DMS53 treated with DMSO at 0.1 percent for 48 hours (cell line): ENCODE measurements at regions not wholly inside any gene's neighbourhood (a gene's known extent, or its start where the extent isn't known, plus 50 kb on each side); places are given as distances from the start of the nearest gene placed in this dataset.

ENCODE experiments used
- DNase-seq: peaks from one replicate; lab custom pipeline; 2025; ENCODE audit not compliant: unreplicated experiment; lab: John Stamatoyannopoulos, UW

DNA sequence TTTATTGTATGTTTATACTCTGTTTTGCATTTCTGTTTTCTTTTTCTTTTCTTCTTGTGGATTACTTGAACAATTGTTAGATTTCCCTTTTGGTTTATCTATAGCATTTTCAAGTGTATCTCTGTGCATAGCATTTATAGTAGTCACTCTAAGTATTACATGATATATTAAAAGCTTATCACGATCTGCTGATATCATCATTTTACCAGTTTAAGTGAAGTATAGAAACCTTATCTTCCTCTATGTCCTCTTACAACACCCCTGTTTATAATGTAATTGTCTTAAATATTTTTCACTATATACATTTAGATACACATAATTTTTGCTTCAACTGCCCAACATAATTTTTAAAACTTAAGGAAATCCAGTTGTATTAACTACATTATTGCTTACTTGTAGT lies 513.9 kb upstream of the CELF2 start:
- DNase-seq, result no peak

DNA sequence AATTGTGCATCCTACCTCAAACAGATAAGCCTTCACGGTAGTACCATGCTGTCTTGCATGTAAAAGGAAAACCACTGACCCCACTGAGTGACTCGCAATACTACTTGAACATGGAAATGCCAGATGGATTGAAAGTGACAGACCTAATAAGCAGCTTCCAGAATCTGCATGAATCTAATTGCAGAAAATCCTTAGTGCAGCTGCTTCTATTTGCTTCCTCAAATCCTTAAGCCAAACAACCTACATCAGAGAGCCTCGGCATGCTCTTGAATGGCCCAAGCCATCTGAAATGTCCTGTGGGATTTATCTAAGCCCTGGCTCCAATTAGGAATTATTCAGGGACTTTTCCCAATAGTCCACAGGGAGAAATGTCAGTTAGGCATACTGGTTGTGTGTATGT lies 509.5 kb upstream of the CELF2 start:
- no peak for DNase-seq

DNA sequence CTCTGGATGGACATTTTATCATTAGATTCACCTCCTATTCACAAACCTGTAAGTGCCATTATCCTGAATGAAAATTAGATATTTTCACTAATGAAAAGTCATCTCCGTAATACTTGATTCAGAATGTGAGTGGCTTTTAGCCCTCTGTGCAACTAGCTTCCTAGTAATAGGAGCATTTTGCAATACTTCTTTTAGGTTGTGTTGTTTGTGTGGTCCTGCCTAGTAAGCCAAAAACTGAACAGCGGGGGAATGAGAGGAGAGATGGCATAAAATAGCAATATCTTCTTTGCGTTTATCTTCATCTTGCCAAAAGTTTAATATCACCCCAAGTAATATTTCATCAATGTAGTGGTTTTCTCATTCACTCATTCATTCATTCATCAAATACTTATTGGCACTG lies 507.5 kb upstream of the CELF2 start:
- no peak for DNase-seq

DNA sequence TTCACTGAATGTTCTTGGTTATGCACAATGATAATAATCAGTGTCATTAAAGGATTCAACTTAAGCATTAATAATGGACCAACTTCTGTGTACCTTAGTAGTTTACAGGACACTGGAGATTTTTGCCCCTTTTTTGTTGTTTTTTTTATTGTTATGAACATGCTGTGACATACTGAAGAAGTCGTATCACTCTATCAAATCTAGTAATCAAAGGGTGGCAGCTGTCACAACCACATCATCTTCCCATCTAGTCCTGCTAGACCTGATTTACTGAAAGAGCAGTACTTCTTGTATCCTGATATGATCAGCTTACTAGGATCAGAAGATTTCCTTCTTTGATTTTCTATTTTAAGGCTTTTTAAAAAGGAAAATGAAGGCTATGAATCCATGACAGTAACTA lies 504.6 kb upstream of the CELF2 start:
- DNase-seq, result no peak

DNA sequence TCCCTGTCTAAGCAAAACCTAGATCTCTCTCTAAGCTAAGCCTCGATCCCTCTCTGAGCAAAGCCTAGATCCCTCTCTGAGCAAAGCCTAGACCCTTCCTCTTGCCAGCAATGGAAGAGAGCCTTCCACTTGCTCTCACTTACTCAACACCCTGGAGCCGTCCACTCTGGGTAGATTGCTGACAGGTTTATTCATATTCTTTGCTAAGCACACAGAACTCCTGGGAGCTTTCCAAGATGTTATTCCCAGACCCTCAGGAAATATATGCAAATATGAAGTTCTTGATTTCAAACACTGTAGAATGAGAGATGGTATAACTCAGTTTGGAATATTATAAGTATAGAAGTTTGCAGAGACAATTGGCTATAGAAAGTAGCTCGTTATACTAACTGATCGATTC lies 503.8 kb upstream of the CELF2 start:
- no peak for DNase-seq

DNA sequence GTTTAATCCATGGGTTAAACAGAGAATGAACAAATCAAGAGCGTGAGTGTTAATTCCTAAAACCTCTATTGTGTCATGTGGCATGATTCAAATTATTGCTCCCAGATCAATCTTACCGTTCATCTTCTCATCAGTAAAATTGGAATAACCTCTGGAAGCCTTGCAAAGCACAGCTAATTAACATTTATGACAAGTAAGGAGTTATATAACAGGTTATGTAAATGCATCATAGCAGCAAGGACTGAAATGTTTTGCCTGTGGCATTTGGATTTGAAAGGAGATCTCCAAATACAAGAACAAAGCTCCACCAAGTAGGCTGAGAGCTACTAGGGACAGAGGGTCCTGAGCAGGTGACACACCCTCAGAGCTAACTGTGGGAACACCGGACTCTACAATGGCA lies 502.9 kb upstream of the CELF2 start:
- DNase-seq, result no peak

DNA sequence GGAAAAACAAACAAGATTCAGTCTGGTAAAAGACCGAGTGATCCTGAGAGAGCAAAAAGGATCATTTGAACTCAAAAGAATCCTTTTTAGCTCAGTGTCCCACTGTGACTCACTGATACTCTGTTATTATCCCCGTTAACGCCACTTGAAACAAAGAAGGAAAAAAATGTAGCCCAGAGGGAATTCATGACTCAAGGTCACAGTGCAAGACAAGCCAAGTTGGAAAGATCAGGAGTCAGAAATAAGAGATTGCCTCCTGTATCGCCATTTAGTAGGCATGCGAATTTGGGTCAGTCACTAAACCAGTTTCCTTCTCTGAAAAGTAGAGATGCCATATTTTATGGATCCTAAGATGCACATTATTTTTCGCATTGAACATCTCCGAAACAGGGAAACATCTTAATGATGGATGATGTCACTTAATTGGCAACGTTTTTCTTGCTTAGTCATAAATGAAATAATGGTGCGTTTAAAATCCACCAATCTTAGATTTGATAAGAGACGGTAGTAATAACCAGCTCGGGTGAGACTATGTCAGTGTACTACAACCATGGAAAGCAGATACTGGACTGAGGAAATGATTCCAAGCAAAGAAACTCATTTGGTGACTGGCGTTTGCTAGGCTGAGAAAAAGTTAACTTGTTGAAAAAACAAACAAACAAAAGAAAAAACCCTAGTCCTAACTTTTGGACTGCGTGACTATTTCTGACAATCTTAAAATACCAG lies 502.0 kb upstream of the CELF2 start:
- no peak for DNase-seq

DNA sequence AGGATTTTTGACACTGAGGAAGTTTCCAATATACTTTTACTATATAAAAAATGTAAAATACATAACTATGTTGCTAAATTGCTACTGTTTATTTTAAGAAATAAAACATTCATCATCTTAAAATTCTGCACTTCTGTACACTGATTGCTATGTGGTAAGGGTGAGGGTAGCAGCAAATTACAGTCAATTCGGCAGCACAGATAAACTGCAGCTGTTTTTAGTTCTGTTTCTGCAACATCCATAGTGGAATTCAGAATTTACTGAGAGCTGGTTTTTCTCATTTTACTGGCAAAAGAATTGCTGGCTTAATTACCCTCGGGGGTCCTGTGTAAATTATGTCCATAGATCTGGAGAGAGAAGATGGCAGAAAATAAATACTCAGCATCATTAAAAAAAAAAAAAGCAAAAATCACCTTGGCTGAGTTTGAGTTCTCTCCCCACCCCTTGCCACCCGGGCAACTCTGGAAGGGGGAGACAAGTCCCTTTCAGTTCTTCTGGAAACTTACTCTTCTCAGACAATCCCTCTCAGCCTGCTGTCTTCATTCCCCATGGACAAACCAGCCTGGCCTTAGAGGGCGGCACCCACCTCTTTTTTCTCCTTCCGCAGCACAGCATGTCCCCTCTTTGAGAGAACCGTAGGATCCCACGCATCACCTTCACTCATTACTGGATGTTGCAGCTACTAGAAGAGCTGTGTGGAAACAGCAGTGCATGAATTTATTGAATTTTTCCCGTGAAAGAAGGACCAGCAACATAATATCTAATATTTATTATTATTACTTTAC lies 501.1 kb upstream of the CELF2 start:
- DNase-seq, result no peak

DNA sequence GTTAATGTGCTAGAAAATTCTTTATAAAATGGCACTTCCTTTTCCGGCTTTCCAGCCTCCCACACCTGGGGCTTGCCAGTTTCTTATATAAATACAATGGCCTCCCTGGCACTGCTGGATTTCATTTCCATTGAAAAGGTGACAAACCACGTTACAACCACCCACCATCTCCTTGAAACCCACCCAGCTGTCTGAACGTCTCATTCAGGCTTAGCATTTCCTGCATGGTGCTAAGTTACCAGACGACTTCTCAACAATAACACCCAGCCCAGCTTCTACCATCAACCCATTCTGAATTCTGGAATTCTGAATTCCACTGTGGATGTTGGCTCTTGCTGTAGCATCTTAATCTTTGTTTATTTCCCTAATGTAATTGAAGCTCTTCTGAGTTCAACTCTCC lies 499.8 kb upstream of the CELF2 start:
- DNase-seq, result no peak

DNA sequence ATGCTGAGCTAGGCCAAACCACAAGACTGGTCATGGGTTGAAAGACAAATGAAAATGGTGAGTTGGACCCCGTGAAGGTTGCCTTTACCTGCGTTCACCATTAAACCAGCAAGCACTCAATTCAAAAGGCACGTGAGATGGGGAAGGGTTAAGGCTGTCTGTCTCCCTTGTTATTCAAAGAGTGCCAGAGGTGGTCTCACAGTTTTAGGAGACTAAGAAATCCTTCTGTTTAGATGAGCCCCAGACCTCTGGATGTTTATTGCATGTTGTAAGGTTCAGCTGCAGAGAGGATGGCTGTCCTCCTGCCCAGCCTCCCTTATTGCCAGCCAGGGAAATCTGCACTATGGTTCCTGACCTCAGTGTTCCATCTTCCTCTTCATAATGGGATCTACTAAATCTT lies 498.0 kb upstream of the CELF2 start:
- DNase-seq, result no peak

DNA sequence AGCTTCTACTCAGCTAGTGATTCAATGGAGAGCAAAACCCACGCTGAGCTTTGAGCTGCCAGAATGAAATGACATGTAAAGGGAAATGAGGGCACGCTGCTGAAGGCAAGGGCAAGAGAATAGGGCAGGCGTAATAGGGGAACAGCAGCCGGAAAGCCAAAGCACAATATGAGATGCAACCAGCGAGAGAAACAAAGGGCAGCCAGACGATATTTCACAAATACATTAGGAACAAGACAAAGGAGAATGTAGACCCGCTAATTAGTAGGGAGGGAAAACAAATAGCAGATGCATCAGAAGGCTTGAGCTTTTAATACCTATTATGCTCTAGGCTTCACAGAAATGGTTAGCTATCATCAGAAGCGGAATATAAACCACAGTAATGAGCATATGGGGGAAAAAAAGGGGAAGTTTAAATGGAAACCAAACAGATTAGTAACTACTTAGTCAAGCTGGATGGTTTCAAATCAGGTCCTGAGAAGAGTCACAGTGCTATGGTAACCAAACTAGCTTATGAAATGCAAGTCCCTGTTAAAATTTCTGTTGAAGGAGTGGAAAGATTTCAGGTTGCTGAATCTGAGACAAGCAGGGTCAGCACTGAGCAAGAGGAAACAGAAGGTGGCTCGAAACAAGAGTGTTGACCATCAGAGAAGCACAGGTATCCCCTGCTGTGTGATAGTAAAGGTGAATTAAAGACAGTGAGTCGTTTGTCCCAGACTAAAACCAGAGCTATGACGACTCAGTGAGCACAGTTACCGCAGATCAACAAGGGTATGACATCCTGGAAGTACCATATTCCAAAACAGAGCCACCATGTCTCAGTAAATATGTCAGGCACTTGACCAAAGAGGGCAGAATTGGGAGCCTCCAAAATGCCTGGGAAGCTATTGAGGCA lies 496.9 kb upstream of the CELF2 start:
- no peak for DNase-seq

DNA sequence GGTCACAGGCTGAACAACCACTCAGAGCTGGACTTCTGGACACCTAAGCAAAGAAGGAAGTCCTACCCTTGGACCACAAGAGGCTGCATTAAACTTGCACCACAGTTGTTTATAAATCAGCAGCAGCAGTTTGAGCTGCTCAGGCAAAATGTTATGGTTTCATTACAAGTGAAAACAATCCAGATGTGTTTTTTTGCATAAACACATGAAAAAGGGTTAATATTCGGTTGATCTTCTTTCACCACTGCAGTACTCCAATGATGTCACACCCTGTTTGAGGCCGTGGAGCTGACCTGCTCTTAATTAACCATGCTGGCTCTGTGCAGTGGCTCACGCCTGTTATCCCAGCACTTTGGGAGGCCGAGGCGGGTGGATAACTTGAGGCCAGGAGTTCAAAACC lies 490.8 kb upstream of the CELF2 start:
- DNase-seq, result no peak

DNA sequence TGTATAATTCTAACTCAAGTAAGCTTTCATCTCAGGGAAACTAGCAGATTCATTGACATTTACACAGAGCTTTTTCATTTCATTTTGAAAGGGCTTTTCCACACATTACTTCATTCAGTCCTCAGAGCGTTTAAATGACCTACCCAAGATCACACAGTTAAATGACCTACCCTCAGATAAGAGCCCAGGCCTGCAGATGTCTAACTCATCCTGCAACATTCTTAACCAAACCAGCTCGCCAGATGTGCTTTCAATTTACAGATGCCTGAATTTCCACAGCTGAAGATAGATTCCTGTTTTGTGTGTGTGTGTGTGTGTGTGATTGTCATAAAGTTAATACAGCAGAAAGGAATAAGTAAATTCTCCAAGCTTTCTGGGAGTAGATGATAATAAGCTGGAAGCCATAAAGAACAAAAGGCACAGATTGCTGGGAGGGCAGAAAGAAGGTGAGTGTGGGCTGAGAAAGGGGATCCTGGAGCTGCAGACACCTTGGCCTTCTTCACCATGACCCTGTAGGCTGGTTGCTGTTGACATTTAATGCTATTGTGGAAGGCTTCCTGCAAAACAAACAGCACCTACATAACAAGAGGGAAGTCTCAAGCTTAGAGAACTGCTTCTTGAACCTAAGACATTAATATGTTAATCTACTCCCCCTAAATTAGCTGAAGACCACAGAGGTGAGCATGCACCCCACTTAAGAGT lies 489.7 kb upstream of the CELF2 start:
- no peak for DNase-seq

DNA sequence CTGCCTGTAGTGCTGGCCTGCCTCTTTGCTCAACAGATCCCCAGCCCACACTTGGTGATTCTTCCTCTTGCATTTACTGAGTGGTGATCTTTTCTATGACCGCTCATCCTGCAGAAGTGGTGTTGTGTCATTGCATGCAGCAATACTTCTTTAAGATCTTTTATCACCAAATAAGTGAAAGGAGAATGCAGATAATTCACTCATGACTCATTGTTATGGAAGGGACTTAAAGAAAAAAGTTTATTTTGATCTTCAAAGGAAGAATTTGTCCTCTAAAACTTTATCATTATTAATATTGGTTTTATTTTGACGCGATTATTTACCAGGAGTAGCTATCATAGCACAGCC lies 489.1 kb upstream of the CELF2 start:
- no peak for DNase-seq

DNA sequence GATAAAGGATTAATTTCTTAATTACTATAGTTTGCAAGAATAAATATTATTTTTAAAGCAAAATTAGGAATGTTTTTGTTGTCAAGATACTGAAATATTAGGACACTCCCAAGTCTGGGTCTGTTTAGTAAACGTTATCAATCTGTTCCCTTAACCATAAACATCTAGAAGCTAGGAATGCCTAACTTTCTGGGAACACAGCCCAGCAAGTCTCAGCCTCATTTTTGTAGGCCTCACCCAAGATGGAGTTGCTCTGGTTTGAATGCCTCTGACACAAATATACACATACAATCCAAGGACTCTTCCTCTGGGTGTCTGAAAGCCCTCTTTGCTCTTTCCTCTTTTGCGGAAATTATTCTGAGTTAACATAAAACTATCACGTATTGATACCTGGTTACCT lies 487.4 kb upstream of the CELF2 start:
- DNase-seq, result no peak

DNA sequence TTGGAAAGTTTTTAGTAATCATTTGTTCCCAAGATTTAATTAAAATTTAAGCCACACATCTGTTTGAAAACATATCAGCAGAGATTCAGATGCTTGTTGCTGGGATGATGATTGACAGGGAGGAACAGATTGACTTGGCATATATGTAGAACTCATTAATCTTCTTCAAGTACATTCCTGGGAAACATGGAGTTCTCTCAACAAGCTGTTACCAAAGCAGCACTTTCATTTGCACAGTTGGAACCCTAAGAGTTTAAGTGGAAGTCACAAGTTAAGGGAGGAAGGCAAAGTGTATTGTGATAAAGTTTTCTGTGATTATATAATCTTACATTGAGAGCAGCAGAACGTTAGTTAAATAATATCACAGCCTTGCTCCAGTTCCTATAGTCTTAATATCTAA lies 485.4 kb upstream of the CELF2 start:
- no peak for DNase-seq

DNA sequence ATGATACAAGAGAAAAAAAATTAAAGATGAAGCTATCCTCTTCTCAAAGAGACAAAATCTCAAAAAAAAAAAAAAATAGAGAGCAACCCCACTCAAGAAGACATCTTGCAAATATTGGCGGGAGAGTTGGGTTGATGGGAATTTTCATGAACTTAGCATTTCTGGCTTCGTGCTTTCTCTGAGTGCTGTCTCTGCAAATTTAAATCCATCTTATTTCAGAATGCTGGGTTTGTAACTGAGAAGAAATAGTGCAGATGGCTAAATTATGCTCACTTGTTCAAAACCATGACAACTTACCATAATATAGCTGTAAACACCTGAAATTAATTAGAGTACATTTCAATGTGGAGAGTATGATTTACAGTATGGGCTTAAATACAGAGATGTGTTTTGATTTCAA lies 484.8 kb upstream of the CELF2 start:
- DNase-seq, result no peak

DNA sequence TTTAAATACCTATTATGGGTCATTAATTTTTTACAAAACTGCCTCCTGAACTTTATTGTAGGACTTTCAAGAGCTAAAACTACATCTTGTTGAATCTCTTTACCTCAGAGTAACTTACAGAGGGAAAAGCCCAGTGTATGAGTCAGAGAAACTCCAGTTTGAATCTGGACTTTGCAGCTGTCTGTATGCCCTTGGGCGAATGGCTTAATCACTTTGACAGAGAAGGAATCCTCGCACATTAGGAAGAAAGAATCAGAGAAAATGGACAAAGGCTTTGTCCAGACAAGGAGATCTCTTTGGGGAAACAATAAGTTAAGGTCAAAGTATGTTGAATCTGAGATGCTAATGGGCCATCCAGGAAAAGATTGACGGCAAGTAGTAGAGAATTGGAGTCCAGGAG lies 484.2 kb upstream of the CELF2 start:
- no peak for DNase-seq

DNA sequence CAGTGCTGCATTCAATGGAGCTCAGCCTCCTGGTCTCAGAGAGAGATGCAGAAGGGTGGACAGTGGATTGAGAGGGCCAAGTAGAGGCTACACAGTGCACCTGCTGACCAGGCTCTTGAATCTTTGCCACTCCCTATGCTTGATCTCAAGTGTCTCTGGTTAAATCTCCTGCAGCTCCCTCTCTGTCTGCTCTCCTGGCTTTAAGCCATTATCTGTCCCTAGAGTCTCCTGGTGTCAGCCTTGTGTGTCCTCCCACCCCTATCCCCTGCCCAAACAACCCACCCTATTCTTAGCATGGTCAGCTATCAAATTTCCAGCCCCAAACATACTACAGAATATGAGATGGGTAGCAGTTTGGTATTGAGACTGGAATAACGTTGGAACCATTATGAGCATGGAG lies 479.3 kb upstream of the CELF2 start:
- DNase-seq, result no peak

DNA sequence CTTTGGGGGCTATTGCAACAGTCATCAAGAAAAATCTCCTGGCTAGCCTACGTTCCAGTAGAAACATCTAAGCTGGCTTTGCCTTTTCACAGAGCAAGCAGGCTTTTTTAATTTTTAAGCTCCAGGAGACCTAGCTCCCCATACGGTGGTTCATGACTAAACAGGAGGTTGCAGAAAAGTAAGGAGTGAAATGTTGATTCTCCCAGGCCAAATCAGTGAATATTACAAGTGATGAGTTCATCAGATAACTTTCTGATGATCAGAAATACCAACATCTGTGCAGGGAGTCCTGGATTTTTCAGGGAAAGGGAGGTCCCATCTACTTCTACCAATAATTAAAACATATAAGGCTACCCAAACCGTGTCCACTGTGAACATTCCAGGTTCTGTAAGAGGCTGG lies 477.3 kb upstream of the CELF2 start:
- DNase-seq, result no peak

DNA sequence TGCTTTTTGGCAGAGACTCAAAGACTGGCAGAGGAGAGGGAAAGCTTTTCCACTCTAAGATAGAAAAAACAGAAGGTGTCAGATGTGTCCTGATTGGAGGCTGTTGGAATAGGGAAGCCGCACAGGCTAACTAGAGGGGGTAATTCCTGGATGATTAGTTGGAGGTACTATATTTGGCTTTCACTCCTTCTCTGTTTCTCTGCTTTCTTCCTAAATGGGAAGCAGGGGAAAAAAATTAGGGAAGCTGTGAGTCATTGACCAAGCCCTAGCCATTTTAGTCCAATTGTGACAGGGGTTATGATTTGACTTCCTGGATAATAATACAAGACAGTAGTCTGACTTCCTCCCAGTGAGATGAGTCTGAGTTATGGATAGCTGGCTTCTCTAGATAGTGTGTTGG lies 475.2 kb upstream of the CELF2 start:
- DNase-seq, result no peak
